AG10803 (cell line): ENCODE measurements at regions not wholly inside any gene's neighbourhood (a gene's known extent, or its start where the extent isn't known, plus 50 kb on each side); places are given as distances from the start of the nearest gene placed in this dataset.

ENCODE experiments used
- DNase-seq: peaks from one replicate; pipeline ENCODE4 v3.0.0; 2010; ENCODE audit warnings: low read depth
- H3K4me3 ChIP-seq: 2 replicates; pipeline ENCODE4 v1.5.1; 2011; ENCODE audit warnings: mild to moderate bottlenecking, low read length, control low read depth
- CTCF ChIP-seq: conservative IDR thresholded peaks from 2 replicates; pipeline ENCODE4 v1.5.1; 2011; ENCODE audit warnings: mild to moderate bottlenecking, low read length, control low read depth, inconsistent platforms

GRCh38 chr11:116167706-116168458 is 604.9 kb downstream of the BUD13 start:
- no peak for DNase-seq
- TF ChIP-seq CTCF: no peak
- H3K4me3 ChIP-seq: no peak overlapping the region

GRCh38 chr11:116166573-116167465 is 606.0 kb downstream of the BUD13 start:
- TF ChIP-seq CTCF: no peak
- H3K4me3 ChIP-seq: no peak overlapping the region
- no peak for DNase-seq

DNA sequence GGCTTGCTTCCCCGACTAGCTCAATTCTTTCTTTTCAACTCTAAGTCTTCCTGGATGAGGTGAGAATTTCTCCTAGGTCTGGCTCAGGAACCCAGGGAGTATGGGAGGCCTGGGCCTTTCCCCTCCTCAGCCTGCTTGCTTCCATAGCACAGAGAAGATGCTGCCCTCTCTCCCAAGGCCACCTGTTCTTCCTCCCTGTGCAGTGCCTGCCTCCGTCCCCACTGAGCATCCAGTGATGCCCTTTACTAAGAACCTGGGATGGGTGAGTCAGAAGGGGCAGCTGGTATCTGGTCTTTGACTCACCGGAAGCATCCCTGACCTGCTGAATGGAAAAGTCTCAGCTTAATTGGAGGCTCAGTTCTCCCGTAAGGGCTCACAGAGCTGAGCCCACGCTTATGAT is 607.9 kb downstream of the BUD13 start:
- no peak for DNase-seq
- H3K4me3 ChIP-seq: no peak overlapping the region
- TF ChIP-seq CTCF: no peak

- DNase-seq: no peak
- TF ChIP-seq CTCF: no peak
- H3K4me3 ChIP-seq: no peak overlapping the region
These were observed 609.9 kb downstream of the BUD13 start for GRCh38 chr11:116162886-116163230.

DNA sequence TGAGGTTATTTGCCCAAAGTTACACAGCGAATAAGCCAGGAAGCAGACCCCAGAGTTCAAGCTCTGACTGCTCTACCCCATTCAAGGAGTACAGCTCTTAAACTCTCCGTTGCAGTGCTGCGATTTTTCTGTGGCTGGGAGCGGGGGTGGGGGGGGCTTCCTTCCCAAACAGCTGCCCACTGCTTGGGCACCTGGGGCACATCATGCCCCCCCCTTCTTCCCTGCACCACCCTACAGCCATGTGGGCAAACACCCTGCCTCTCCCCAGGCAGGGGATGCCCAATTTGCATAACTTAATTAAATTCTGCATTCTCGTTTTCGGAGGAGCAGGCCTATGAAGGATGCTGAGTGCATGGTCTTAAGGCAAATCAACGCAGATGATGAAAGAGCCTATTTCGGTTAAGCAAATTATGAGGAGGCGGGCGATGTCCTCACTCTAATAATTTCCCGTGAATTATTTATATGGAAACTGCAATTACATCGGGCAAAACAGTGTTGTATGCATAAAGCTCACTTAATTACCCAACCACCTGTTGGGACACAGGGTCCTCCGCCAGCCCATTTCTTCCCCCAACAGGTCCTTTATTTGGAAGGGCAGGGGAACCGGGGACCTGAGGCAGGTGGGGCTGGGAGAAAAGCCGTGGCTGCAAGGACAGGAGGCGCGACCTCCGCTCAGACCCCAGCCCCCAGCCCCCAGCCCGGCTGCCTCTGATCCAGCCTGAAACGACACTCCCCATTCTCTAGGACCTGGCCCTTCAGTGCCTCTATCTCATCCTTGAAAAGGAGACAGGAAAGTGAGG is 610.5 kb downstream of the BUD13 start:
- no peak for TF ChIP-seq CTCF
- DNase-seq: no peak
- H3K4me3 ChIP-seq: no peak overlapping the region

- TF ChIP-seq CTCF: no peak
- no peak overlapping the region for H3K4me3 ChIP-seq
- no peak for DNase-seq
These were observed 624.1 kb downstream of the BUD13 start for GRCh38 chr11:116148645-116149044.
